GM12878 (cell line): ENCODE measurements at regions not wholly inside any gene's neighbourhood (a gene's known extent, or its start where the extent isn't known, plus 50 kb on each side); places are given as distances from the start of the nearest gene placed in this dataset.

Source experiments
- ATAC-seq: fragments of 200-7000 bp; cut with Tn5 transposase; 3 replicates; pipeline ENCODE4 v1.9.1; 2020; ENCODE audit warnings: mild to moderate bottlenecking, moderate library complexity
- BruUV-seq: library from RNA; stranded (reverse); fragments of 400-500 nt; replicated peaks from 2 replicates; lab custom pipeline; 2021; lab: Mats Ljungman, UMichigan
- CTCF ChIA-PET: fragments of 300-600 bp; sonication (Branson Sonifier 250); formaldehyde crosslinking; extraction: SDS; loops from one replicate; lab custom pipeline; 2021; ENCODE audit warnings: inconsistent platforms; lab: Yijun Ruan, JAX
- POLR2A ChIA-PET: fragments of 350-600 bp; formaldehyde crosslinking; extraction: SDS; loops from one replicate; lab custom pipeline; 2021; ENCODE audit warnings: inconsistent platforms; lab: Charles Lee
- RAD21 ChIA-PET: fragments of 300-600 bp; sonication (Branson Sonifier 250); formaldehyde crosslinking; loops from one replicate; lab custom pipeline; 2023; ENCODE audit warnings: antibody characterized with exemption; ENCODE audit not compliant: unreplicated experiment; lab: Charles Lee
- SMC1A ChIA-PET: fragments of 300-600 bp; sonication (Branson Sonifier 250); formaldehyde crosslinking; loops from one replicate; lab custom pipeline; 2023; ENCODE audit not compliant: unreplicated experiment, uncharacterized antibody; lab: Charles Lee
- DNase-seq: peaks from one replicate; pipeline ENCODE4 v3.0.0-alpha.2; 2011; ENCODE audit warnings: low read depth, low spot score
- FAIRE-seq: peaks from 3 replicates; lab custom pipeline; 2011; peaks lifted over from hg19 to GRCh38; lab: Jason Lieb, UNC
- H2AFZ ChIP-seq: 2 replicates; pipeline ENCODE4 v1.6.0; 2011; ENCODE audit warnings: low read depth, low read length, control low read depth; ENCODE audit not compliant: control insufficient read depth
- H3K27ac ChIP-seq: 2 replicates; pipeline ENCODE4 v1.5.1; 2011; ENCODE audit warnings: control low read depth; ENCODE audit not compliant: control insufficient read depth, insufficient read depth
- H3K27me3 ChIP-seq, 2 experiments: replicated peaks in 1 of 2; 2 replicates each; pipeline versions ENCODE4 v1.6.0 to v1.6.1; 2011; ENCODE audit warnings: low read length in 1 of 2; ENCODE audit not compliant: control insufficient read depth in 2 of 2, insufficient read depth in 2 of 2
- H3K36me3 ChIP-seq, 2 experiments: 2 replicates each; pipeline ENCODE4 v1.5.1; 2011; ENCODE audit warnings: low read length in 1 of 2; ENCODE audit not compliant: control insufficient read depth in 2 of 2, insufficient read depth in 2 of 2
- H3K4me1 ChIP-seq: 2 replicates; pipeline ENCODE4 v1.6.1; 2011; ENCODE audit warnings: mild to moderate bottlenecking, low read length, moderate library complexity, mixed read lengths; ENCODE audit not compliant: control insufficient read depth, insufficient read depth
- H3K4me2 ChIP-seq: 2 replicates; pipeline ENCODE4 v1.6.0; 2011; ENCODE audit warnings: control low read depth; ENCODE audit not compliant: control insufficient read depth, insufficient read depth
- H3K4me3 ChIP-seq: fragments of 200-600 bp; sonication (generic); 2 replicates; pipeline ENCODE4 v1.5.1; 2016
- H3K79me2 ChIP-seq: 2 replicates; pipeline ENCODE4 v1.6.0; 2011; ENCODE audit warnings: low read length; ENCODE audit not compliant: control insufficient read depth, insufficient read depth
- H3K9ac ChIP-seq: 2 replicates; pipeline ENCODE4 v1.8.0; 2011; ENCODE audit warnings: low read length, control low read depth, mixed read lengths; ENCODE audit not compliant: control insufficient read depth, insufficient read depth
- H3K9me3 ChIP-seq: replicated peaks from 3 replicates; pipeline ENCODE4 v1.5.1; 2011; ENCODE audit warnings: mild to moderate bottlenecking, low read length; ENCODE audit not compliant: control insufficient read depth, insufficient read depth
- H4K20me1 ChIP-seq: 2 replicates; pipeline ENCODE4 v1.6.0; 2011; ENCODE audit not compliant: control insufficient read depth, insufficient read depth
- CHD4 ChIP-seq: fragments of 200-600 bp; sonication (generic); IDR thresholded peaks from 2 replicates; pipeline ENCODE4 v1.6.1; 2016; ENCODE audit warnings: mild to moderate bottlenecking
- HDGF ChIP-seq: fragments of 450-650 bp; IDR thresholded peaks from 2 replicates; pipeline ENCODE4 v1.6.1; 2016; ENCODE audit warnings: antibody characterized with exemption
- IKZF1 ChIP-seq: fragments of 450-650 bp; conservative IDR thresholded peaks from 2 replicates; pipeline ENCODE4 v1.6.1; 2017; ENCODE audit warnings: antibody characterized with exemption, mild to moderate bottlenecking
- JUND ChIP-seq: IDR thresholded peaks from 2 replicates; pipeline ENCODE4 v1.6.1; 2012; ENCODE audit warnings: low read depth, mild to moderate bottlenecking, low read length, improper control_type of control experiment, moderate library complexity
- KDM1A ChIP-seq: fragments of 200-600 bp; sonication (generic); IDR thresholded peaks from 2 replicates; pipeline ENCODE4 v1.6.1; 2016; ENCODE audit warnings: borderline replicate concordance
- LARP7 ChIP-seq: fragments of 450-650 bp; IDR thresholded peaks from 2 replicates; pipeline ENCODE4 v1.6.1; 2017; ENCODE audit warnings: mild to moderate bottlenecking
- MLLT1 ChIP-seq: fragments of 450-650 bp; IDR thresholded peaks from 2 replicates; pipeline ENCODE4 v1.6.1; 2016; ENCODE audit warnings: mild to moderate bottlenecking
- NFIC ChIP-seq: IDR thresholded peaks from 2 replicates; pipeline ENCODE4 v1.6.1; 2012; ENCODE audit warnings: low read depth, mild to moderate bottlenecking, inconsistent platforms, low read length, moderate library complexity
- NFYB ChIP-seq: IDR thresholded peaks from 2 replicates; pipeline ENCODE4 v1.6.1; 2011; ENCODE audit warnings: low read depth, mild to moderate bottlenecking, low read length, improper control_type of control experiment, moderate library complexity; ENCODE audit not compliant: insufficient read depth
- RUNX3 ChIP-seq: IDR thresholded peaks from 2 replicates; pipeline ENCODE4 v1.6.1; 2012; ENCODE audit warnings: low read length, inconsistent platforms
- SUZ12 ChIP-seq: fragments of 200-600 bp; sonication (generic); IDR thresholded peaks from one replicate; pipeline ENCODE4 v1.6.1; 2018; ENCODE audit warnings: antibody characterized with exemption, mild to moderate bottlenecking; ENCODE audit not compliant: unreplicated experiment
- TCF12 ChIP-seq: IDR thresholded peaks from 2 replicates; pipeline ENCODE4 v1.6.1; 2011; ENCODE audit warnings: low read depth, mild to moderate bottlenecking, low read length
- TCF7 ChIP-seq: IDR thresholded peaks from 2 replicates; pipeline ENCODE4 v1.6.1; 2014; ENCODE audit warnings: antibody characterized with exemption, borderline replicate concordance
- ZBTB40 ChIP-seq: fragments of 450-650 bp; IDR thresholded peaks from 2 replicates; pipeline ENCODE4 v1.6.1; 2016; ENCODE audit warnings: mild to moderate bottlenecking, moderate library complexity, borderline replicate concordance
- ZSCAN29 ChIP-seq: fragments of 450-650 bp; IDR thresholded peaks from 2 replicates; pipeline ENCODE4 v1.6.1; 2017; ENCODE audit warnings: mild to moderate bottlenecking, moderate library complexity
- WGBS: methylation state at CpG from one replicate; pipeline ENCODE4 v1.1.6; 2016; ENCODE audit warnings: low lambda C conversion rate; ENCODE audit not compliant: insufficient replicate concordance, insufficient coverage; ENCODE audit errors: missing lambda C conversion rate; 5-methylcytosine and 5-hydroxymethylcytosine counted together
- in situ Hi-C: fragments of 300-500 bp; cut with MboI; formaldehyde crosslinking; loops from 9 replicates; pipeline ENCODE4 v1.14.3; 2018; ENCODE audit warnings: mixed read lengths
- intact Hi-C: fragments of 100-400 bp; cut with micrococcal nuclease; formaldehyde crosslinking; loops from one replicate; pipeline ENCODE4 v1.14.2; 2022; ENCODE audit not compliant: unreplicated experiment

- intact Hi-C loops: no loop called here
Observed at GRCh38 chr4:116486401-116486800, 599.0 kb downstream of the TRAM1L1 start.

GRCh38 chr4:116480546-116480945 is 604.8 kb downstream of the TRAM1L1 start:
- RAD21 ChIA-PET: no interaction called here
- in situ Hi-C loops (no loop called here), intact Hi-C loops (no loop called here)
- no TSS peak for BruUV-seq
- no peak overlapping the region for H3K4me2 ChIP-seq
- POLR2A ChIA-PET: no interaction called here
- 16% methylated on average over 3 of the region's 3 CpGs for WGBS
- CTCF ChIA-PET: no interaction called here
- ATAC-seq (no peak), FAIRE-seq (no peak), DNase-seq (no peak)
- TF ChIP-seq IKZF1: no peak
- no peak for TF ChIP-seq ZSCAN29
- no peak for TF ChIP-seq MLLT1
- no peak for TF ChIP-seq JUND
- no peak for TF ChIP-seq KDM1A
- no peak for TF ChIP-seq NFYB
- TF ChIP-seq TCF12: no peak
- TF ChIP-seq SUZ12: no peak
- TF ChIP-seq HDGF: no peak
- TF ChIP-seq RUNX3: no peak
- TF ChIP-seq ZBTB40: no peak
- H3K79me2 ChIP-seq: no peaks in the 10 kb centered on the region
- H3K27ac ChIP-seq: no peak overlapping the region
- SMC1A ChIA-PET: interaction anchor here (1.5 kb wide), 1 partner anchor 114 kb away, joined by 3 read pairs; no protein-coding TSS in a partner anchor
- no peaks in the 10 kb centered on the region for H3K36me3 ChIP-seq
- no peaks in the 10 kb centered on the region for H3K9me3 ChIP-seq
- no peaks in the 10 kb centered on the region for H3K27me3 ChIP-seq
- H2AFZ ChIP-seq: no peak overlapping the region
- H3K4me1 ChIP-seq: no peaks in the 10 kb centered on the region
- H4K20me1 ChIP-seq: no peaks in the 10 kb centered on the region
- H3K4me3 ChIP-seq: no peak overlapping the region
- no peak overlapping the region for H3K9ac ChIP-seq

More at GRCh38 chr4:116486401-116486800, 599.0 kb downstream of the TRAM1L1 start:
- ATAC-seq (no peak), DNase-seq (no peak), FAIRE-seq (no peak)
- no peaks in the 10 kb centered on the region for H3K79me2 ChIP-seq
- TF ChIP-seq CHD4 (no peak), NFIC (peak; percentile 50; the same call in 1 of the 2 replicates), LARP7 (no peak), RUNX3 (peak; percentile 54; the same call in 1 of the 2 replicates), TCF7 (peak; percentile 84)
- H3K4me3 ChIP-seq: no peak overlapping the region
- POLR2A ChIA-PET: no interaction called here
- no peak overlapping the region for H2AFZ ChIP-seq
- no peaks in the 10 kb centered on the region for H3K36me3 ChIP-seq
- CTCF ChIA-PET: interaction anchor here (0.6 to 0.8 kb wide), 2 partner anchors 136 to 726 kb away, joined by 3 read pairs; no protein-coding TSS in a partner anchor
- H4K20me1 ChIP-seq: no peaks in the 10 kb centered on the region
- H3K9ac ChIP-seq: no peak overlapping the region
- no peaks in the 10 kb centered on the region for H3K27me3 ChIP-seq
- in situ Hi-C loops: no loop called here
- no peaks in the 10 kb centered on the region for H3K9me3 ChIP-seq
- SMC1A ChIA-PET: no interaction called here
- no peak overlapping the region for H3K4me2 ChIP-seq
- BruUV-seq: no TSS peak
- WGBS: 20% methylated on average over 2 of the region's 2 CpGs
- no peaks in the 10 kb centered on the region for H3K4me1 ChIP-seq
- no peak overlapping the region for H3K27ac ChIP-seq
- RAD21 ChIA-PET: no interaction called here
